Thyroid gland (tissue), 4 donors: ENCODE measurements at regions not wholly inside any gene's neighbourhood (a gene's known extent, or its start where the extent isn't known, plus 50 kb on each side); places are given as distances from the start of the nearest gene placed in this dataset.

Source experiments
- POLR2A ChIP-seq, 2 donors: fragments of 450-650 bp; IDR thresholded peaks; one replicate each; pipeline ENCODE4 v1.6.1; 2017; ENCODE audit warnings: antibody characterized with exemption in 2 of 2, mild to moderate bottlenecking in 2 of 2, moderate library complexity in 1 of 2
- TF ChIP-seq, protein P1 (sequence below), 6 experiments: fragments of 200-600 bp in 3 of 6; fragments of 450-650 bp in 3 of 6; sonication (generic) in 3 of 6; IDR thresholded peaks; one replicate each; pipeline ENCODE4 v1.5.1; 2016 to 2019; ENCODE audit warnings: antibody characterized with exemption in 6 of 6, mild to moderate bottlenecking in 2 of 6, inconsistent platforms in 1 of 6, moderate library complexity in 1 of 6

DNA sequence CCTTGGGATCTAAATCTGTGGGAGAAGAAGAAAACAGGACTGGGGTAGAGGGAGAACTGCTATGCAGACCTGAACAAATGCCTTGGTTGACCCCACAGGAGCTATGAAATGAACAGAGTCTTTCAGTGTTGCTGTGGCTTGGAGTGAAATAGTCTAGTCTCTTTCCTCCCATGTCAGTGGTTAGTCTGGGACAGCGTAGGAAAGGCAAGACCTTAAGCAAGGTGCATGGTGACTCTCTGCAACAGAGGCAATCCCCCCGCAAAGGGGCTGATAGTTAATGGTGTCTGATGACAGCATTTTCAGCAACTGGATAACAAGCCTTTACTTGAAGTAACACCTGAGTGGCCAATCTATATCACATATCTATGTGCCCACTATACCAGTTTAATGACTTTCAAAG is 62.3 kb downstream of the ARL4A start:
- TF ChIP-seq, protein P1, sequence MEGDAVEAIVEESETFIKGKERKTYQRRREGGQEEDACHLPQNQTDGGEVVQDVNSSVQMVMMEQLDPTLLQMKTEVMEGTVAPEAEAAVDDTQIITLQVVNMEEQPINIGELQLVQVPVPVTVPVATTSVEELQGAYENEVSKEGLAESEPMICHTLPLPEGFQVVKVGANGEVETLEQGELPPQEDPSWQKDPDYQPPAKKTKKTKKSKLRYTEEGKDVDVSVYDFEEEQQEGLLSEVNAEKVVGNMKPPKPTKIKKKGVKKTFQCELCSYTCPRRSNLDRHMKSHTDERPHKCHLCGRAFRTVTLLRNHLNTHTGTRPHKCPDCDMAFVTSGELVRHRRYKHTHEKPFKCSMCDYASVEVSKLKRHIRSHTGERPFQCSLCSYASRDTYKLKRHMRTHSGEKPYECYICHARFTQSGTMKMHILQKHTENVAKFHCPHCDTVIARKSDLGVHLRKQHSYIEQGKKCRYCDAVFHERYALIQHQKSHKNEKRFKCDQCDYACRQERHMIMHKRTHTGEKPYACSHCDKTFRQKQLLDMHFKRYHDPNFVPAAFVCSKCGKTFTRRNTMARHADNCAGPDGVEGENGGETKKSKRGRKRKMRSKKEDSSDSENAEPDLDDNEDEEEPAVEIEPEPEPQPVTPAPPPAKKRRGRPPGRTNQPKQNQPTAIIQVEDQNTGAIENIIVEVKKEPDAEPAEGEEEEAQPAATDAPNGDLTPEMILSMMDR (IDR thresholded peaks at IDR 0.05): no peak
- TF ChIP-seq POLR2A (IDR thresholded peaks at IDR 0.05): no peak
